Right atrium auricular region (tissue), 2 donors: ENCODE measurements at regions not wholly inside any gene's neighbourhood (a gene's known extent, or its start where the extent isn't known, plus 50 kb on each side); places are given as distances from the start of the nearest gene placed in this dataset.

ENCODE experiments used
- DNase-seq: peaks from one replicate; pipeline ENCODE4 v3.0.0-alpha.2; 2019; ENCODE audit warnings: low spot score
- H3K27ac ChIP-seq, 2 donors: fragments of 200-600 bp; sonication (generic); 1 replicate in 1 of 2; 2 replicates in 1 of 2; pipeline ENCODE4 v1.5.1; 2016 to 2019
- H3K27me3 ChIP-seq, 2 donors: fragments of 200-600 bp; sonication (generic); one replicate each; pipeline versions ENCODE4 v1.5.1 to v1.6.0; 2017 to 2019
- H3K36me3 ChIP-seq: fragments of 200-600 bp; sonication (generic); one replicate; pipeline ENCODE4 v1.5.1; 2016
- H3K4me1 ChIP-seq, 2 donors: fragments of 200-600 bp; sonication (generic); one replicate each; pipeline versions ENCODE4 v1.5.1 to v1.6.0; 2017 to 2019
- H3K4me3 ChIP-seq, 2 donors: fragments of 200-600 bp; sonication (generic); 1 replicate in 1 of 2; 2 replicates in 1 of 2; pipeline ENCODE4 v1.5.1; 2017 to 2019; ENCODE audit warnings: mild to moderate bottlenecking in 1 of 2, moderate library complexity in 1 of 2
- H3K9me3 ChIP-seq, 2 donors: fragments of 200-600 bp; sonication (generic); one replicate each; pipeline ENCODE4 v1.5.1; 2019
- TF ChIP-seq, protein P1 (sequence below), 2 donors: fragments of 200-600 bp; sonication (generic); IDR thresholded peaks; one replicate each; pipeline ENCODE4 v1.5.1; 2019; ENCODE audit warnings: antibody characterized with exemption in 2 of 2

DNA sequence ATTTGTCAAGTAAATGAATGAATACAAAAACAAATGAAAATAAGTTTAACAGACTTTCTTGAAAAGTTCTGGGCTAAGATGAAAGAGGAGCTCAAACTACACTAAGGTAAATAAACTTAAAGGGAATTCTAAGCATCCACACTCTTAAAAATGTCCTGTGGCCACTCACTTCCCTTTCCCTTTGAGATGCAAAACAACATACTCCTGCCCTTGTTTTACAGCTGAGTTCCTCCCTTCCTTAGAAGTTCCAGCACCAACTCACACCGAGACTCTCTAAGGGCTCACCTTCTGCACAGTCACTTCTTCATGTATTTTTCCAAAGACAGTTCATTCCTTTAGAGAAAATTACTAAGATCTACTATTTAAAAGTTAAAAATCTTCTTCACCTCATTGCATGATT, 123.3 kb upstream of the CMC1 start:
- Histone ChIP-seq H3K27ac (no peak overlapping the region), H3K9me3 (no peaks in the 10 kb centered on the region), H3K4me3 (no peak overlapping the region), H3K36me3 (no peaks in the 10 kb centered on the region), H3K27me3 (no peaks in the 10 kb centered on the region), H3K4me1 (no peaks in the 10 kb centered on the region)
- DNase-seq = no peak
- TF ChIP-seq, protein P1, sequence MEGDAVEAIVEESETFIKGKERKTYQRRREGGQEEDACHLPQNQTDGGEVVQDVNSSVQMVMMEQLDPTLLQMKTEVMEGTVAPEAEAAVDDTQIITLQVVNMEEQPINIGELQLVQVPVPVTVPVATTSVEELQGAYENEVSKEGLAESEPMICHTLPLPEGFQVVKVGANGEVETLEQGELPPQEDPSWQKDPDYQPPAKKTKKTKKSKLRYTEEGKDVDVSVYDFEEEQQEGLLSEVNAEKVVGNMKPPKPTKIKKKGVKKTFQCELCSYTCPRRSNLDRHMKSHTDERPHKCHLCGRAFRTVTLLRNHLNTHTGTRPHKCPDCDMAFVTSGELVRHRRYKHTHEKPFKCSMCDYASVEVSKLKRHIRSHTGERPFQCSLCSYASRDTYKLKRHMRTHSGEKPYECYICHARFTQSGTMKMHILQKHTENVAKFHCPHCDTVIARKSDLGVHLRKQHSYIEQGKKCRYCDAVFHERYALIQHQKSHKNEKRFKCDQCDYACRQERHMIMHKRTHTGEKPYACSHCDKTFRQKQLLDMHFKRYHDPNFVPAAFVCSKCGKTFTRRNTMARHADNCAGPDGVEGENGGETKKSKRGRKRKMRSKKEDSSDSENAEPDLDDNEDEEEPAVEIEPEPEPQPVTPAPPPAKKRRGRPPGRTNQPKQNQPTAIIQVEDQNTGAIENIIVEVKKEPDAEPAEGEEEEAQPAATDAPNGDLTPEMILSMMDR (IDR thresholded peaks at IDR 0.05) = no peak

DNA sequence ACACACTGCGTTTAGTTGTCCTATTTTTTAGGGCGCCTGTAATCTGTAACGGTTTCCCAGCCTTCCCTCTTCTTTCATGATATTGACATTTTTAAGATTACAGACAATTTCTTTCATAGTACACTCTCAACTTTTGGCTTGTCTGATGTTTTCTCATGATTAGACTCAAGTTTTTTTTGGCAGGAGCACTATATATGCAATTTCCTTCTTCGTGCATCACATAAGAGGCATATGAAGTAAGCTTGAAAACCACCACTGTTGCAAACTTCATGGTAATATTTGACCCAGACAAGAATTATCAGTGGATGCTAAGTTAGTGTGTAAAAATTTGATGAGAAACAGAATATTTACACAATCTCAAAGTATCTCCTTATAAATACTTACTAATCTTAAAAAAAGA, 119.2 kb upstream of the CMC1 start:
- Histone ChIP-seq H3K4me1 (no peaks in the 10 kb centered on the region), H3K9me3 (no peaks in the 10 kb centered on the region), H3K27ac (no peak overlapping the region), H3K4me3 (no peak overlapping the region), H3K36me3 (no peaks in the 10 kb centered on the region), H3K27me3 (no peaks in the 10 kb centered on the region)
- TF ChIP-seq, protein P1 (IDR thresholded peaks at IDR 0.05) = no peak
- no peak for DNase-seq

DNA sequence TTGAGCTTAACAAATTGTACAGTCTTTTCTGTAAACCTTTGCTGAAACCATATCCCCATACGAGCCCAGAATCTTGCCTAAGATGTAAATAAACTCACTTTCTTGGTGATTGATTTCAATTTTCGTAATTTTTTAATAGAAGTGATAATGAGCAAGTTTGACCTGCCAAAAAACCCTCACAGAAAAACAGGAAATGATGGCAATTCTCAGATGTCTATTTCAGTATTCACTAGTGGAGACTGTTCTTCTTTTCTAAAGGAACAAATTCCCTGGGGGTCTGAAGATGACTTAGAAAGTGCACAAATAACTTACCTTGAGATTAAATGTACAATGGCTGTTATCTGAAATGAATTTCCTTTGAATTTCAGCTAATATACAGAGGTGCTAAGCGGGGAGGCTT, 116.5 kb upstream of the CMC1 start:
- H3K27me3 ChIP-seq = no peaks in the 10 kb centered on the region
- no peak overlapping the region for H3K4me3 ChIP-seq
- TF ChIP-seq, protein P1 (IDR thresholded peaks at IDR 0.05) = no peak
- no peaks in the 10 kb centered on the region for H3K9me3 ChIP-seq
- H3K4me1 ChIP-seq = no peaks in the 10 kb centered on the region
- H3K27ac ChIP-seq = peak overlapping the region in 1 of 2 donors; percentile 23
- H3K36me3 ChIP-seq = no peaks in the 10 kb centered on the region
- no peak for DNase-seq

DNA sequence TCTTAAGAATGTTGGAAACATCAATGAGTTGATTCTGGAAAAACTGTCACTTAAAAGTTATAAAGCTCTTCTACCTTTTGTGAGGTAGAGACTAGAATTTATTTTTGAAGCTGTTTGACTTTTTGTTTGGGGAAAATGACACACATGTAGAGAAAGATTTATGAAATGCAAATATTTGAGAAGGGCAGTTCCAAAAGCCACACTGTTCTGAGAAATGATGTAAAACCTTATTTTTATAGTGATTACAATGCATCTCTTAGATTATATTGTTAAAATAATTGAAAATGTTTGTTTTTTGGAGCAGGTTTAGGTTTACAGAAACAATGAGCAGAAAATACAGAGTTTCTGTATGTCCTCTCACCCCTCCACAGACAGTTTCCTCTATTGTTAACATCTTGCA, 116.1 kb upstream of the CMC1 start:
- Histone ChIP-seq H3K27me3 (no peaks in the 10 kb centered on the region), H3K4me3 (no peak overlapping the region), H3K9me3 (no peaks in the 10 kb centered on the region), H3K4me1 (no peaks in the 10 kb centered on the region), H3K36me3 (no peaks in the 10 kb centered on the region), H3K27ac (no peak overlapping the region)
- TF ChIP-seq, protein P1 (IDR thresholded peaks at IDR 0.05) = no peak
- no peak for DNase-seq

DNA sequence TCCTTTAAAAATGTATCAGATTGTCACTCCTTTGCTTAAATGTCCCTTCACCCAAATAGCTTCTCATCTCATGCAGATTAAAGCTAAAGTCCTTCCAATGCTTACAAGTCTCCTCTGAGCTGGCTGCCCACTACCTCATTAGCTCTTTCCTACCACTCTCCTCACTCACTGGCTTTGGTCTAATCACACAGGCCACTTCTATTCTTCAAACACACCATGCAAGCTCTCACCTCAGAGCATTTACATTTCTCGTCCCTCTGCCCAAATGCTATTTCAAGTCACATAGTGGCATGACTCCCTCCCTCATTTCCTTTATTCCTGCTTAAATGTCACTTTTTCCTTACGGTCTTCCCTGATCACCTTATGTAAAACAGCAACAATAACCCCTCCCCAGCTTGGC, 110.6 kb upstream of the CMC1 start:
- Histone ChIP-seq H3K36me3 (no peaks in the 10 kb centered on the region), H3K4me3 (no peak overlapping the region), H3K9me3 (no peaks in the 10 kb centered on the region), H3K4me1 (no peaks in the 10 kb centered on the region), H3K27me3 (no peaks in the 10 kb centered on the region), H3K27ac (no peak overlapping the region)
- DNase-seq = no peak
- TF ChIP-seq, protein P1 (IDR thresholded peaks at IDR 0.05) = no peak

DNA sequence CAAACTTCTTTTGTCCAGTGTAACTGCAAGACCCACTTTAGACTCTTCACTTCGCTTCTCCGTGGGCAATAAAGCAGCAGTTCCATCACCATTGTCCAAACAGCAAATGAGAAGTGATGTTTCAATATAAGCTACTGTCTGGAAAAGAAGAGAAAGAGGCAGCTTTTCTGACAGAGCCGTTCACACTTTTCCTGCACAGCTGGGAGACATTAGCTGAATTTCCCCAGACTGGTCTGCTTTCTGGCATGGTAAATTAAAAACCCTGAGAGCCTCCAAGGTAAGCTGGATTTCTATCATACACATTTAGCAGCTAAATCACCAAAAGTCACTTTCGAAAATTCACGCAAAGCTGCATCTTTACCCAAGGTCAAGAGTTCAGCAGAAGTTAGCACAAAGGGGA, 108.5 kb upstream of the CMC1 start:
- no peak for DNase-seq
- no peaks in the 10 kb centered on the region for H3K27me3 ChIP-seq
- TF ChIP-seq, protein P1 (IDR thresholded peaks at IDR 0.05) = no peak
- peaks cover 0 to 4% of the 10 kb centered on the region in 2 donors for H3K4me1 ChIP-seq
- no peaks in the 10 kb centered on the region for H3K9me3 ChIP-seq
- no peak overlapping the region for H3K27ac ChIP-seq
- no peak overlapping the region for H3K4me3 ChIP-seq
- H3K36me3 ChIP-seq = no peaks in the 10 kb centered on the region
